NCI-H187 treated with DMSO at 0.1 percent for 48 hours (cell line): ENCODE measurements at regions not wholly inside any gene's neighbourhood (a gene's known extent, or its start where the extent isn't known, plus 50 kb on each side); places are given as distances from the start of the nearest gene placed in this dataset.
"Not testable (repeated sequence)": the region's sequence is repeated elsewhere in the genome, so short reads cannot be mapped to it uniquely, and the experiment has no call there.

Source experiments
- DNase-seq: peaks from one replicate; lab custom pipeline; 2025; lab: John Stamatoyannopoulos, UW

DNA sequence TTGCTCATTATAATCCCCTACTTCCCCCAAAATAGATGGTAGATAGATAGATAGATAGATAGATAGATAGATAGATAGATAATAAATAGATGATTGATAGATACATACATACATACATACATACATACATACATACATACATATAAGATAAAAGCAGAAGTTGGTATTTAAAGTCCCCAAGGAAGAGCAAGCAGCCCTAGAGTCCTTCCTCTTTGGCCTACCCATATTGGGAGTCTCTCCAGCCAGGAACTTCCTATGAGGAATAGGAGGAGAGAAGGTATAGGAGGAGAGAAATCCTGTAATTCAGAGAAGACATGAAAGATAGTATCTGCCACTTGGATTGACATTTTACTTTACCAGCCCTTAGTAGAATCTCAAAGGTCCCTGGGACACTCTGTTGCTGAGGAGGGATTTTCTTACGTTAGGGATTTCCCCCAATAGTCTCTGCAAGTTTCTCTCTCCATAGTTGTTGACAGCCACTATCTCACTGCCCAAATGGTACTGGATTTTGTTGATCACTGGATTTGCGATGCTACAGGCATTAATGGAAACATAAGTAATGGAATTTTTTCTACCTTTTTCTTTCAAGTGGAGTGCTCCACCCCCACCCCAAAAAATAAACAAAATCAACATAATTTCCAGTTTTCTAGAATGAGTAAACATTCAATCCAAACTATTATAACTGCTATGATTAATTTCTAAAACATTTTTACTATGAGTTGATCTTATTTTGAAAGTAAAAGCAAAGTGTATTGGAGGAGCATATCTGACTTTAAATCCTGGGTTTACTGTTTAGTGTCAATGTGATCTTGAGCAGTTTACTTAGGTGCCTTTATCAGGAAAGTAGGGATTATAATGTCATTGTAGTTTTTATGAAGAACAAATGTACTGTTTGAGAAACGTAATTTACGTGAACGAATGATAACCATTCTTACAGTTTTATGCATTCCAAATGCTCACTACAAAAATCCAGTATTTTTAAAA lies 93.2 kb upstream of the TNFSF4 start:
- DNase-seq: no peak

DNA sequence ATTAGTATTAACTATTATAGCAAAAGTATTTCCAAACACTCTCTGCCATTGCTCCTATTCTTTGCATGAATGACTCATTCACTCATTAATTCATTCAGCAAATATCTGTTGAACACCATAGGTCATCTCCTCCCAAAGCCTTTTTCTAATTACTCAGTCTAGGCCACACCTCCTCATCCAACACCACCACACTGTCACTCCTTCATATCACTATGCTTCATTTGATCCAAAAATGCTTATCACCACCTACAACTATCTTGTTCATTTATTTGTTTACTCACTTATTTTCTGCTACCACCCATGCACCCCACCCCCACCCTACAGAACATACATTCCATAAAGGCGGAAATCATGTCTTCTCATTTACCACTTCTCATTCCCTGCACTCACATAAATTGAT lies 94.4 kb upstream of the TNFSF4 start:
- DNase-seq: no peak

- DNase-seq: no peak
These were observed 95.2 kb upstream of the TNFSF4 start for GRCh38 chr1:173302366-173302765.

DNA sequence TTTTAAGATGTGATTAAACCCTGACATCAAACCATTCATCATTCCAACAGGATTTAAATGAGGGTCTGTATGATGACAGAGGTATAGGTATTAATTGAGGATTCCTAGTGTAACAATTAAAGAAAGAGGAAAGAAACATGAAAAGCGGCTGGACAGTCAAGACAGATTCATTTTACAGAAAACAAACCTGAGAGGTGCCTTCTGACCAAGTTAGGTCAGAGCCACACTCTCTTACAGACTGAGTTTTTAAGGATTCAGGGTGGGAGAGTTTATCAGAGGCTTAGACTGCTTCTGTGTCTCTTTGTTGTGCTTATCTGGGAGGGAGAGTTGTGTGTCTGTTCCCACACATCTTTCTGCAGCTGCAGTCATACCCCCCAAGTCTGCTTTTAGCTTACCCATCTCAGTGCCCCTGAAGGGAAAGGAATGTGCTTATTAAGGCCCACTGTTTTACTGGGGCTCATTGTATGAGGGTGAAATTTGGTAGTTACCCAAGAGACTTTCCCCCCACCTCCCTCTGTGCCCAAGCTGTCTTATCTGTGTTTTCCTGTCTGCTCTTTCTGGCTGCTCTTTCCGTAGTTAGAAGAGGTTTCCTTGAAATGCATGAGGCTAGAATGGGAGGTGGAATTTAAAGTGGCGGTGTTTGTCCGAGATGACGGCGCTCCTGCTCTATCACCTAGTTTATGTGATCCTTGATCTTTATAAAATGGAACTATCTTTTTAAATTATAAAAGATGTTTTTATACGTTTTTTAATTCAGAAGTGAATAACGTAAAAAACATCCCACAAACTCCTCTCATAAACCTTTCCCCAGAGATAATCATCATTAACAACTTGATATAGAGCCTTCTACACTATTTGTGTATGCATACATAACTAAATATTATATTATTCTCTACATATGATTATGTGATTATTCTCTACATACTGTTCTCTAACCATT lies 96.0 kb upstream of the TNFSF4 start:
- no peak for DNase-seq

GRCh38 chr1:173303984-173304383 lies 96.9 kb upstream of the TNFSF4 start:
- no peak for DNase-seq

DNA sequence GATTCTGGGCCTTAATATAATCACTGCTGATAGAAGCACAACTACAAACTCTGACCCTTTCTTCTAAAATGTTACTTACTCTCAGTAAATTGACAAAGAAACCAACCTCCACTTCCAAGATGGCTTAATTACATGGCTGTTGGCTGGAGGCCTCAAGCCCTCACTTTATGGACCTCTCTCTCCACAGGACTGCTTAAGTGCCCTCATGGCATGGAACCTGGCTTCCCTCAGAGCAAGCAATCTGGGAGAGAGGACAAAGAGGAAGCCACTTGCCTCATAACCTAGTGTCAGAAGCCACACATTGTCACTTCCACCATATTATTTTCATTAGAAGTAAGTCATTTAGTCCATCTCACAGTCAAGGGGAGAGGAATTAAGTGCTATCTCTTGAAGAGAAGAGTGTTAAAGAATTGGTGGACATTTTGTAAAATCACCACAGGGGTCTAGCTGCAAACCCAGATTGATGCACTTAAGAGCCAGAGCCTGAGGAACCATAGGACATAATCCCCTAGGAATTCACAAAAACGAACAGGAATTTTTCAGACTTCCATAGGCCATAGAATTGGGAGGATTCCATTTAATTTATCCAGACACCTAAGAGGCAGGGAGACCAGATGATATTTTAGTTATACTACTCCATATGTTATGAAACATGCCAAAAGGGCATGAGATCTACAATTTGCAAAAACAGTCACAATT lies 97.5 kb upstream of the TNFSF4 start:
- no peak for DNase-seq

DNA sequence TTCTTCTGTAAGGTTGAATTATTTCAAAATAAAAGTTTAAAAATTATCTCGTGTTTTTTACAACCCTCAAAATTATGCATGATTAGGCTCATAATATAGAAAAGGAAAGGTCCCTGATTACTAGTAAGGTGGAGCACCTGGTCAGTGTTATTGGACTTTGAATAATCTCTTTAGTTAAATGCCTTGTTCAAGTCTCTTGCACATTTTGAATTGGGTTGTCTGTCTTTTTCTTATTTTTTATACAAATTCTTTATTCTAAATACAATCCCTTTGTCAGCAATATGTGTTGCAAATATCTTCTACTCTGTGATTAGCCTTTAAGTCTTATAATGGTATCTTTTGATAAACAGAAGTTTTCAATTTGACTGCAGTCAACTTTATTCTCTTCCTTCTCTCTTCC lies 100.7 kb upstream of the TNFSF4 start:
- no peak for DNase-seq

DNA sequence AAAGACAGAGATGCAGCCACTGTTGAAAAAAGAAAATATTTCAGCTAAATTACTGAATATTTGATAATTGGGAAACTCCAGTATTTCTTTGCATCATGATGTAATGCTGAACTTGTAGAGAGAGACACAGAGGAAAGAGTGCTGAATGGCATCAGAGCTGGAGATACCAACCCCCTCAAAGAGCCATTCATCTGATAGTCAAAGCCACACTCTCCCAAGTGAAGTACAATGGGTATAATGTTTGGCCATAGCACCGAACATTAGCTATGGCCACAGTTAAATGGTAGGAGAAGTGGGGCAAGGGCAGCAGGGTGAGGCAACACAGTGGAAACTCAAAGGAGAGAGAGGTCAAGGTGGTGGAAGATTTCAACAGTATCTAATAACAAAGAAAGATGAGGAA lies 107.5 kb upstream of the TNFSF4 start:
- no peak for DNase-seq

DNA sequence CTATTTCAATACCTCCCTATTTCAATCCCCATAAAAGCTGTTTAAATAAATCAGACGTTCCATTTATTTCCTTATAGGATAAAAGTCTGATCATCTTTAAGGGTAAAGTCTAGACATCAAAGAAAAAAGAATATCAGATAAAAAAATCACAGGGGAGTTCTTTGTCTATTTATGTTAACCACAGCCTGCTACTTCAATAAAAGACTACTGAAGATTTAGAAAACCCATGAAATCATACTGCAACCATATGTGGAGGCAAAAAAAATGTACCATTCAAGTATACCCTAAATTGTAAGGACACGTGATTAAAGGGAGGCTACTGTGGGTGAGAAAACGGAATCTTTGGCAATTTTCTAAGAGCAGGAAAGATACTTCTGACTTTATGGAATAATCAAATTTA lies 108.2 kb upstream of the TNFSF4 start:
- no peak for DNase-seq

DNA sequence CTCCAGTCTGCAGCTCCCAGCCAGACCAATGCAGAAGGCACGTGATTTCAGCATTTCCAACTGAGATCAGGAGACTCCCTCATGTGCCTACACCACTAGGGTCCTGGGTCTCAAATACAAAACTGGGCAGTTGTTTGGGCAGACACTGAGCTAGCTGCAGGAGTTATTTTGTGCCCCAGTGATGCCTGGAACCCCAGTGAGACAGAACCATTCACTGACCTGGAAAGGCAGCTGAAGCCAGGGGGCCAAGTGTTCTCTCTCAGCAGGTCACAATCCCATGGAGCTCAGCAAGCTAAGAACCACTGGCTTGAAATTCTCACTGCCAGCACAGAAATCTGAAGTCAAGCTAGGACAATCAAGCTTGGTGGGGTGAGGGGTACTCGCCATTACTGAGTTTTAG lies 111.7 kb upstream of the TNFSF4 start:
- DNase-seq: no peak

DNA sequence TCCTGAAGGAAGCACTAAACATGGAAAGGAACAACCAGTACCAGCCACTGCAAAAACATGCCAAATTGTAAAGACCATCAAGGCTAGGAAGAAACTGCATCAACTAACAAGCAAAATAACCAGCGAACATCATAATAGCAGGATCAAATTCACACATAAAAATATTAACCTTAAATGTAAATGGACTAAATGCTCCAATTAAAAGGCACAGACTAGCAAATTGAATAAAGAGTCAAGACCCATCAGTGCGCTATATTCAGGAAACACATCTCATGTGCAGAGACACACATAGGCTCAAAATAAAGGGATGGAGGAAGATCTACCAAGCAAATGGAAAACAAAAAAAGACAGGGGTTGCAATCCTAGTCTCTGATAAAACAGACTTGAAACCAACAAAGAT lies 117.2 kb upstream of the TNFSF4 start:
- not testable (repeated sequence) for DNase-seq

GRCh38 chr1:173327987-173328386 lies 120.9 kb upstream of the TNFSF4 start:
- not testable (repeated sequence) for DNase-seq

- DNase-seq: no peak
These were observed 121.8 kb upstream of the TNFSF4 start for GRCh38 chr1:173328961-173329360.

DNA sequence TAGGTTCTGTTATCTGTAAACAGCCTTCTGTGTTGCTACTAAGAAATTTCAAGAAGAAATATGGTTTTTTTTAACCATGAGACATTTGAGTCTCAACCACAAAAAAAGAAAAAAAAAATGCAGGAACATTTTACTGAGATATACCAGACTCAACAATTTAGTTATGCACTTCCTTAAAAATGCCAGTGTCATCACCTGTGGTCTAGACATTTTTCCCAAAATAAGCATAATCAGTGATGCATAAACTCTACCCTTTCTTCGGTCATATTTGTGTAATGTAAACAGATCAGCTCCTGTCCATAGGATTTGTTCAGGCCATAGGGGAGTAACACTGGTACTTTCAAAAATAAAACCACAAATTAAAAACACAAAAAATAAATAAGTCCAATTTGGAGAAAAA lies 122.6 kb upstream of the TNFSF4 start:
- DNase-seq: no peak

- DNase-seq: no peak
These were observed 123.2 kb upstream of the TNFSF4 start for GRCh38 chr1:173330149-173330951.

DNA sequence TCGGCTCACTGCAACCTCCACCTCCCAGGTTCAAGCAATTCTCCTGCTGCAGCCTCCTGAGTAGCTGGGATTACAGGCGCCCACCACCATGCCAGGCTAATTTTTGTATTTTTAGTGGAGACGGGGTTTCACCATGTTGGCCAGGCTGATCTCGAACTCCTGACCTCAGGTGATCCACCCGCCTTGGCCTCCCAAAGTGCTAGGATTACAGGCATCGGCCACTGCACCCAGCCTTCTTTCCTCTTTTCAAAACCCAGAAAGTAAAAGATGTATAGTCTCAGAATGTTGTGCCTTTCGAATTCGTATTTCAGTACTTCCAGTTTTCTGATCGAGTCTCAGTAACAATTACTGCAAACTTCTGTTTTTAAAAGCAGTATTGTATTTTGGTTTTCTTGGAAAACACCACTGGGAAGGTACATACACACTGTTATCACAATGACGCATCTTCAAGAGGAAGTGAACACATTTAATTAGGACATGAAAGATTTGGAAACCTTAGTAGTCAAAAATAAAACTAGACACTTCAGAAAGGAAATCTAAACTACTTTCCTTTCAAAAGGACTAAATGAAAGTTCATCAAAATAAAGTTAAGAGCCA lies 123.9 kb upstream of the TNFSF4 start:
- DNase-seq: not testable (repeated sequence)

GRCh38 chr1:173332026-173332425 lies 124.9 kb upstream of the TNFSF4 start:
- DNase-seq: no peak

GRCh38 chr1:173333581-173333980 lies 126.5 kb upstream of the TNFSF4 start:
- no peak for DNase-seq

DNA sequence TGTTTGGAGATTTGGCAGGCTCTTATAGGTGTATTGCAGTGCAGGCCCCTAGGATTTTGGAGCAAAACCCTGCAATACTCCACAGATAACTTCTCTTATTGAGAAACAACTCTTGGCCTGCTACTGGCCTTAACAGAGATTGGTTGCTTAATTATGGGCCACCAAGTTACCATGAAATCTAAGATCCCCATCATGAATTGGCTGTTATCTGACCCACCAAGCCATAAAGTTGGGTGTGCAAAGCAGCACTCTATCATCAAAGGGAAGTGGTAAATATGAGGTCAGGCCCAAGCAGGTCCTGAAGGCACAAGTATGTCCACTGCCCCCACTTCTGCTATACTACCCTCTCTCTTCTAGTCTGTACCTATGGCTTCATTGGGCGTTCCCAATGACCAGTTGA lies 130.0 kb upstream of the TNFSF4 start:
- DNase-seq: no peak

DNA sequence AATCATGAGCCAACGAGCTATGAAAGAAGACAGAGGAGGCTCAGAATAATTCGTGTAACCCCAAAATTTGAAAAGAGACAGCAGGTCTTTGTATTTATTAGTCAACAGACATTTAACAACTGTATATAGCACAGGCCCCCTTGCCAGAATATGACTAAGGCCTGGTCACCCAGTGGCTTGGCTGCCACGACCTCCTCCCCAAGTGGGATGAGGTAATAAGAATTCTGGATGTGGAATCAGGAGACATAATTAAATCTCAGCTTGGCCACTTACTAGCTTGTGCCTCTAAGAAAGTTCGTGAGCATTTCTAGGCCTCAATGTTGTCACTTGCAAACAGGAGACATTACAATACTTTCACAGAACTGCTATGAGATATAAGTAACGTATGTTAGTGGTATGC lies 134.2 kb upstream of the TNFSF4 start:
- DNase-seq: no peak

- no peak for DNase-seq
These were observed 134.8 kb upstream of the TNFSF4 start for GRCh38 chr1:173341971-173342370.
